ENCODE measurements at regions not wholly inside any gene's neighbourhood (a gene's known extent, or its start where the extent isn't known, plus 50 kb on each side); places are given as distances from the start of the nearest gene placed in this dataset.
A peak's percentile ranks its signal among the peaks of the same experiment; 100 is the strongest.

DNA sequence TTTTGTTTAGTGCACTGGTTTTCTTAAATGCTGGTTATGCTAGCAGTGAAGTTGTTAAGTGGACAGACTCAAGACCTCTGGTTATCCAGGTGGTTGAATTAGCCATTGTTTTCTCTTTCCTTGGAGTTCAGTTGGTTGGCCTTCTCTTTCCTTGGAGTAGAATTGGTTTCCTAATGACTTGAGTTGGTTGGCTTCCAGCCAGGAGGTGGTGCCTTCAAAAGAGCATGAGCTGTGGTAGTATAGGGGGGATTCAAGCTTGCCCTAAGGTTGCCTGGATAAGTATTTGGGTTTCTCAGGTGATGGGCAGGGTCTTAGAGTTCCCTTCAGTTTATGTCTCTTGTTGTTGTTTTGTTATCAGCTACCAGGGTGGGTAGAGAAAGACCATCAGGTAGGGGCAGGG is 92.5 kb downstream of the ATP23 start:
- no peak for DNase-seq (ENCODE audit: low read depth)
- H3K27me3 ChIP-seq (ENCODE audit: control insufficient read depth, insufficient read depth, low read length) = no peaks in the 10 kb centered on the region
- TF ChIP-seq, protein P1, sequence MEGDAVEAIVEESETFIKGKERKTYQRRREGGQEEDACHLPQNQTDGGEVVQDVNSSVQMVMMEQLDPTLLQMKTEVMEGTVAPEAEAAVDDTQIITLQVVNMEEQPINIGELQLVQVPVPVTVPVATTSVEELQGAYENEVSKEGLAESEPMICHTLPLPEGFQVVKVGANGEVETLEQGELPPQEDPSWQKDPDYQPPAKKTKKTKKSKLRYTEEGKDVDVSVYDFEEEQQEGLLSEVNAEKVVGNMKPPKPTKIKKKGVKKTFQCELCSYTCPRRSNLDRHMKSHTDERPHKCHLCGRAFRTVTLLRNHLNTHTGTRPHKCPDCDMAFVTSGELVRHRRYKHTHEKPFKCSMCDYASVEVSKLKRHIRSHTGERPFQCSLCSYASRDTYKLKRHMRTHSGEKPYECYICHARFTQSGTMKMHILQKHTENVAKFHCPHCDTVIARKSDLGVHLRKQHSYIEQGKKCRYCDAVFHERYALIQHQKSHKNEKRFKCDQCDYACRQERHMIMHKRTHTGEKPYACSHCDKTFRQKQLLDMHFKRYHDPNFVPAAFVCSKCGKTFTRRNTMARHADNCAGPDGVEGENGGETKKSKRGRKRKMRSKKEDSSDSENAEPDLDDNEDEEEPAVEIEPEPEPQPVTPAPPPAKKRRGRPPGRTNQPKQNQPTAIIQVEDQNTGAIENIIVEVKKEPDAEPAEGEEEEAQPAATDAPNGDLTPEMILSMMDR (IDR thresholded peaks at IDR 0.05; ENCODE audit: insufficient read depth, low read length, severe bottlenecking) = no peak
- no peak for FAIRE-seq
- no peaks in the 10 kb centered on the region for H3K36me3 ChIP-seq (ENCODE audit: control insufficient read depth, insufficient read depth, low read length)
- no peak overlapping the region for H3K4me3 ChIP-seq (ENCODE audit: low read depth, low read length)

DNA sequence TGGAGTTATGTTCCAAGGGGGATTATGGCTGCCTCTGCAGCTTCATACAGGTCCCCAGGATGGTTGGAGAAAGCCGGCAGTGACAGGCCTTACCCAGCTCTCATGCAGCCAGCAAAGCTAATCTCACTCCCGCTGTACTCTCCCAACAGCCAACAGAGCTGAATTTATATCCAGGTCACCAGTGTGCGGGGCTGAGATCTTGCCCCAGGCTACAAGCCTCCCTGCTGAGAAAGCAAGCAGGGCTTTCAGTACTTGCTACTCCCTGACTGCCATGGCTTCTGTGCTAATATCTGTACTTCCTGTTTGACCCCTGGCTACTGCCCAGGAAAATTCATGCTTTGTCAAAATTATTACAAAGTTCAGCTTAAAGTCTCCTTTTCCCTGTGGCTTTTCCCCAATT is 92.9 kb downstream of the ATP23 start:
- TF ChIP-seq, protein P1 (IDR thresholded peaks at IDR 0.05; ENCODE audit: insufficient read depth, low read length, severe bottlenecking) = no peak
- Histone ChIP-seq H3K4me3 (ENCODE audit: low read depth, low read length) (no peak overlapping the region), H3K36me3 (ENCODE audit: control insufficient read depth, insufficient read depth, low read length) (no peaks in the 10 kb centered on the region), H3K27me3 (ENCODE audit: control insufficient read depth, insufficient read depth, low read length) (no peaks in the 10 kb centered on the region)
- no peak for FAIRE-seq
- no peak for DNase-seq (ENCODE audit: low read depth)

- Histone ChIP-seq H3K27me3 (ENCODE audit: control insufficient read depth, insufficient read depth, low read length) (no peaks in the 10 kb centered on the region), H3K4me3 (ENCODE audit: low read depth, low read length) (no peak overlapping the region), H3K36me3 (ENCODE audit: control insufficient read depth, insufficient read depth, low read length) (no peaks in the 10 kb centered on the region)
- FAIRE-seq (no peak), DNase-seq (ENCODE audit: low read depth) (peak; percentile 33)
- TF ChIP-seq, protein P1 (IDR thresholded peaks at IDR 0.05; ENCODE audit: insufficient read depth, low read length, severe bottlenecking) = no peak
Observed at GRCh38 chr12:58034712-58035111, 93.3 kb downstream of the ATP23 start.

GRCh38 chr12:58041441-58041840 is 100.1 kb downstream of the ATP23 start:
- DNase-seq (ENCODE audit: low read depth) = no peak
- TF ChIP-seq, protein P1 (IDR thresholded peaks at IDR 0.05; ENCODE audit: insufficient read depth, low read length, severe bottlenecking) = no peak
- Histone ChIP-seq H3K4me3 (ENCODE audit: low read depth, low read length) (no peak overlapping the region), H3K36me3 (ENCODE audit: control insufficient read depth, insufficient read depth, low read length) (no peaks in the 10 kb centered on the region), H3K27me3 (ENCODE audit: control insufficient read depth, insufficient read depth, low read length) (no peaks in the 10 kb centered on the region)
- no peak for FAIRE-seq

GRCh38 chr12:58044966-58045365 is 103.6 kb downstream of the ATP23 start:
- H3K27me3 ChIP-seq (ENCODE audit: control insufficient read depth, insufficient read depth, low read length) = no peaks in the 10 kb centered on the region
- H3K4me3 ChIP-seq (ENCODE audit: low read depth, low read length) = no peak overlapping the region
- TF ChIP-seq, protein P1 (IDR thresholded peaks at IDR 0.05; ENCODE audit: insufficient read depth, low read length, severe bottlenecking) = no peak
- H3K36me3 ChIP-seq (ENCODE audit: control insufficient read depth, insufficient read depth, low read length) = no peaks in the 10 kb centered on the region
- DNase-seq (ENCODE audit: low read depth) (no peak), FAIRE-seq (no peak)

DNA sequence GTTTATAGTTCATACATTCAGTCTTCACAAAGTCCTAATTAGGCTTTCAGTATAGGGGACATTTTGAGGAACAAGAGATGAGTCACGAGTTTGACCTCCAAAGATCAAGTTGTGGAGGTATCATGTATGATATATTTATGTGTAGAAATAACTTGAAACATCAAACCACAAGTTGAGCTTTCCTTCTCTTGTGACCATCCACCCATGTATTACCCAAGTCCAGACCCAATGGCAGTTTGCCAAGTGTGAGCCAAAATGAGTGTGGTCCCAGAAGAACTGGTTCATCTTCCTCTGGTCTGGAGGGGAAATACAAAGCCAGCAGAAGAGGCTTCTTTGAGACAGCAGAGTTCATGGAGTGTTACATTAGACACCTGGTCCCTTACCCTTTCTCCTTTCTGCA is 104.9 kb downstream of the ATP23 start:
- Histone ChIP-seq H3K4me3 (ENCODE audit: low read depth, low read length) (no peak overlapping the region), H3K27me3 (ENCODE audit: control insufficient read depth, insufficient read depth, low read length) (no peaks in the 10 kb centered on the region), H3K36me3 (ENCODE audit: control insufficient read depth, insufficient read depth, low read length) (no peaks in the 10 kb centered on the region)
- TF ChIP-seq, protein P1 (IDR thresholded peaks at IDR 0.05; ENCODE audit: insufficient read depth, low read length, severe bottlenecking) = no peak
- FAIRE-seq (no peak), DNase-seq (ENCODE audit: low read depth) (no peak)

Measured in bronchial epithelial cell (primary cell).